A673 (cell line): ENCODE measurements at regions not wholly inside any gene's neighbourhood (a gene's known extent, or its start where the extent isn't known, plus 50 kb on each side); places are given as distances from the start of the nearest gene placed in this dataset.

Experiments
- CTCF ChIP-seq: fragments of 300-800, 200-600 bp; sonication (generic); conservative IDR thresholded peaks from 2 replicates; pipeline ENCODE4 v1.5.1; 2017; ENCODE audit warnings: low read depth, mild to moderate bottlenecking, antibody characterized with exemption, low read length, moderate library complexity, mixed read lengths
- EZH2 ChIP-seq: fragments of 200-600 bp; sonication (generic); IDR thresholded peaks from 2 replicates; pipeline ENCODE4 v1.6.1; 2017; ENCODE audit warnings: borderline replicate concordance, low read depth, mild to moderate bottlenecking, mixed read lengths, antibody characterized with exemption, low read length; ENCODE audit not compliant: poor library complexity, severe bottlenecking

DNA sequence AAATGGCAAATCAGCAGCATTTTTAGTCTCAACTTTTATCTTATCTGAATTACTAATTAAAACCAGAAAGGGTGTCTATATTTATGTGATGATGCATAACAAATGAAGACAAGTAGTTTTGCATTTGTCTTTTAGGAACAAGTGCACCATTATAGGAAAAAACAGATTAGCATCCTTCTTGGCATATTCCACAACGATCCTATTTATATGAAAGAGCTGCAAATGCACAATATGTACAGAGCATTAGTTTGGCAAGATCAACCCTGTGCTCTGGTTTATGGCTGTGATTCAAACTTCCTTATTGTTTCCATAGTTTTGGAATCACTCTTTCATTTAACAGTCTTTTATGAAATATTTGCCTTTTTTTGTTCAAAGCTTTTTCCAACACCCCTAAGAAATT lies 486.8 kb downstream of the KCNH5 start:
- TF ChIP-seq CTCF (no peak), EZH2 (no peak)
